Activated CD4-positive, alpha-beta memory T cell treated with anti-CD3 and anti-CD28 coated beads for 36 hours (primary cell): ENCODE measurements at regions not wholly inside any gene's neighbourhood (a gene's known extent, or its start where the extent isn't known, plus 50 kb on each side); places are given as distances from the start of the nearest gene placed in this dataset.

Source experiments
- CTCF ChIA-PET: fragments of 350-600 bp; sonication (Branson Sonifier 250); formaldehyde crosslinking; loops from one replicate; lab custom pipeline; 2021; ENCODE audit warnings: antibody characterized with exemption, inconsistent platforms; lab: Charles Lee
- POLR2A ChIA-PET: fragments of 350-600 bp; sonication (Branson Sonifier 250); formaldehyde crosslinking; loops from one replicate; lab custom pipeline; 2021; ENCODE audit warnings: antibody characterized with exemption; lab: Charles Lee
- DNase-seq: peaks from one replicate; pipeline ENCODE4 v3.0.0-alpha.2; 2020
- H3K27ac Mint-ChIP-seq: one replicate; pipeline ENCODE4 v1.8.0; 2021; ENCODE audit warnings: mixed read lengths
- H3K27me3 Mint-ChIP-seq: one replicate; pipeline ENCODE4 v1.8.0; 2021; ENCODE audit warnings: mixed read lengths
- H3K36me3 Mint-ChIP-seq: one replicate; pipeline ENCODE4 v1.8.0; 2021; ENCODE audit warnings: mixed read lengths
- H3K4me1 Mint-ChIP-seq: one replicate; pipeline ENCODE4 v1.8.0; 2021; ENCODE audit warnings: low read depth, mixed read lengths
- H3K4me3 Mint-ChIP-seq: one replicate; pipeline ENCODE4 v1.8.0; 2021; ENCODE audit warnings: mild to moderate bottlenecking, mixed read lengths
- H3K9me3 Mint-ChIP-seq: one replicate; pipeline ENCODE4 v1.8.0; 2021; ENCODE audit warnings: mixed read lengths
- intact Hi-C: fragments of 100-400 bp; cut with micrococcal nuclease; formaldehyde crosslinking; loops from one replicate; pipeline ENCODE4 v1.15.1; 2023

DNA sequence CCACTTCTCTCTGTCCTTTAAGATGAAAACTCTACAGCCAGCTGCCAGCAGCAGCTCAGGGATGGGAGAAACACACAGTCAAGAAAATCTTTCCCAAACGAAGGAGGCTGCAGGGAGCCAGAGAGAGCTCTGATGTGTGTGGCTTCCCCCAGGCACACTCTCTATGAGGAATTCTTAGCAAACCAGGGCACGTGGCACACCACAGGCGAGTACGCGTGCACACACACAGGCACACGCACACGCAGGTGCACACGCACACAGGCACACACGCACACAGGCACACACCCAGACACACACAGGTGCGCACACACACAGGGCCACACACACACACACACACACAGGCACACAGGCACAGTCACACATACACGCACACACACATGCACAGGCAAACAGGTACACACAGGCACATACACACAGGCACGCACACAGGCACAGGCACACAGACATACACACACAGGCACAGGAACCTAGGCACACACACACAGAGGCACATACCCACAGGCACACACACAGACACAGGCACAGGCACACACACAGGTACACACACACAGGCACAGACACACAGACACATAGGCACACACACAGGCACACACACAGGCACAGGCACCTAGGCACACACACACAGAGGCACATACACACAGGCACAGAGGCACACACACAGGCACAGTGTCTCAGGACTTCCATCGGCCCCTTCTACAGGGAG, 91.5 kb upstream of the ATP2B2 start:
- no peak overlapping the region for H3K27ac Mint-ChIP-seq
- CTCF ChIA-PET = no interaction called here
- intact Hi-C loops = no loop called here
- peaks cover 16% of the 10 kb centered on the region for H3K27me3 Mint-ChIP-seq
- no peaks in the 10 kb centered on the region for H3K36me3 Mint-ChIP-seq
- POLR2A ChIA-PET = no interaction called here
- no peak for DNase-seq
- H3K4me1 Mint-ChIP-seq = peaks cover 3% of the 10 kb centered on the region
- no peaks in the 10 kb centered on the region for H3K9me3 Mint-ChIP-seq
- H3K4me3 Mint-ChIP-seq = no peak overlapping the region

DNA sequence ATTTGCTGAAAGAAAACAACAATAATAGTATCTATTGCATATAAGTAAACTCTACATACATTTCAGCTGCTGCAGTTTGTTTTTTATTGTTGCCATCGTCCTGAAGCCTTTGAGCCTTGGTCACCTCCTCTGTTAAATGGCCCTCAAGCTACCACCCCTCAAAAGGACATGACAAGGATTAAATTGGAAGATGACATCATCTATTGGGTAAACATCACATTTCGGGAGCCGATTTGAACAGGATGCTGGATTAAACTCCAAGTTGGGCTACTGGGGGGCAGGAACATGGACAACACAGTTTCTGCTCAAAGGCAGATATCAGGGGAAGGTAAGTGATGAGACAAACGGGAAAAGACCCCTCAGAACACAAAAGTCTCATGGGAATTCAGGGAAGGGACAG, 92.3 kb upstream of the ATP2B2 start:
- CTCF ChIA-PET = no interaction called here
- no peak overlapping the region for H3K4me3 Mint-ChIP-seq
- POLR2A ChIA-PET = no interaction called here
- H3K36me3 Mint-ChIP-seq = no peaks in the 10 kb centered on the region
- H3K27me3 Mint-ChIP-seq = peaks cover 16% of the 10 kb centered on the region
- intact Hi-C loops = no loop called here
- H3K9me3 Mint-ChIP-seq = no peaks in the 10 kb centered on the region
- H3K27ac Mint-ChIP-seq = no peak overlapping the region
- peaks cover 11% of the 10 kb centered on the region for H3K4me1 Mint-ChIP-seq
- DNase-seq = no peak

DNA sequence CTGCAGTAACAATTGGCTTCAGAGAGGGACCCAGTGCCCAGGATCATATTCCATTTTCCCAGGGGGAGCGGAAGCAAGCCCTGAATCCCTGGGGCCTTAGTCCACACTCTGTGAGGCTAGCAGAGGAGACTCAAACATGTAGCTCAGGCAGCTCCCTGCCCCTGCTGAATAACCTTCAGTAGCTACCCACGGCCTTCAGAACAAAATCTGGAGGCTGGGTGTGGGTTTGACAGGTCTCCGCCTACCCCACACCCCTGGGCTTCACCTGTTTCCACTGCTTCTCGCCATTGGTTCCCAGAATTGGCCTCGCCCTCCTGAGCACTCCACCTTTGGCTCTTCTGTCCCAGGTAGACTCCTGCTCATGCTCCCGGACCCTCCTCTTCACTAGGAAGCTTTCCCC, 93.6 kb upstream of the ATP2B2 start:
- H3K4me3 Mint-ChIP-seq = no peak overlapping the region
- H3K4me1 Mint-ChIP-seq = peaks cover 23% of the 10 kb centered on the region
- CTCF ChIA-PET = no interaction called here
- no peaks in the 10 kb centered on the region for H3K9me3 Mint-ChIP-seq
- no peaks in the 10 kb centered on the region for H3K36me3 Mint-ChIP-seq
- intact Hi-C loops = no loop called here
- H3K27ac Mint-ChIP-seq = no peak overlapping the region
- no peak for DNase-seq
- POLR2A ChIA-PET = no interaction called here
- H3K27me3 Mint-ChIP-seq = peaks cover 17% of the 10 kb centered on the region

DNA sequence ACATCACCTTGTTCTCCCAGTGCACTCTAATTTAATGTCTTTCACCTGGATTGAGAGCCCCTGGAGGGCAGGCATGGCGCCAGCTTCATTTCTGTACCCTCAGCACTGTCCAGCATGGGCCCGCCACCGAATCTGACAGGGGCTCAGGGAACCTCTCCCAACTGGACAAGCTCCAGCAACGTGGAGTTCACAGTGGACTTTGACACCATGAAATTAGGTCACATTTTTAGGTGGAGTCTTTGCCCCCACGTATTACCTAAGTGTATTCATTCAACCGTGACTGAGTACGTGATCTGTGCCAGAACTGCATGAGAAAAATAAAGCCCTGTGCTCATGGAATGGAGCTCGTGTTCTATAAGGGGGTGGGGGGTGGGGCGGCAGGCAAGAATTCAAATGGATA, 94.1 kb upstream of the ATP2B2 start:
- Mint-ChIP-seq H3K36me3 (no peaks in the 10 kb centered on the region), H3K27ac (no peak overlapping the region), H3K4me1 (peaks cover 28% of the 10 kb centered on the region), H3K4me3 (no peak overlapping the region), H3K9me3 (no peaks in the 10 kb centered on the region), H3K27me3 (peaks cover 17% of the 10 kb centered on the region)
- intact Hi-C loops = no loop called here
- ChIA-PET POLR2A (no interaction called here), CTCF (no interaction called here)
- DNase-seq = no peak

GRCh38 chr3:10600296-10600714, 94.9 kb upstream of the ATP2B2 start:
- Mint-ChIP-seq H3K4me3 (no peak overlapping the region), H3K36me3 (no peaks in the 10 kb centered on the region), H3K27me3 (peaks cover 22% of the 10 kb centered on the region), H3K27ac (no peak overlapping the region), H3K4me1 (peaks cover 33% of the 10 kb centered on the region), H3K9me3 (no peaks in the 10 kb centered on the region)
- DNase-seq = no peak
- ChIA-PET POLR2A (no interaction called here), CTCF (no interaction called here)
- intact Hi-C loops = loop anchor here (5.0 kb wide), 1 partner anchor 102 kb away; no protein-coding TSS in a partner anchor

GRCh38 chr3:10600726-10601125, 95.3 kb upstream of the ATP2B2 start:
- POLR2A ChIA-PET = no interaction called here
- CTCF ChIA-PET = no interaction called here
- Mint-ChIP-seq H3K4me3 (no peak overlapping the region), H3K9me3 (no peaks in the 10 kb centered on the region), H3K27ac (no peak overlapping the region), H3K4me1 (peaks cover 33% of the 10 kb centered on the region), H3K36me3 (no peaks in the 10 kb centered on the region), H3K27me3 (peaks cover 21% of the 10 kb centered on the region)
- intact Hi-C loops = loop anchor here (5.0 kb wide), 1 partner anchor 102 kb away; no protein-coding TSS in a partner anchor
- DNase-seq = no peak

DNA sequence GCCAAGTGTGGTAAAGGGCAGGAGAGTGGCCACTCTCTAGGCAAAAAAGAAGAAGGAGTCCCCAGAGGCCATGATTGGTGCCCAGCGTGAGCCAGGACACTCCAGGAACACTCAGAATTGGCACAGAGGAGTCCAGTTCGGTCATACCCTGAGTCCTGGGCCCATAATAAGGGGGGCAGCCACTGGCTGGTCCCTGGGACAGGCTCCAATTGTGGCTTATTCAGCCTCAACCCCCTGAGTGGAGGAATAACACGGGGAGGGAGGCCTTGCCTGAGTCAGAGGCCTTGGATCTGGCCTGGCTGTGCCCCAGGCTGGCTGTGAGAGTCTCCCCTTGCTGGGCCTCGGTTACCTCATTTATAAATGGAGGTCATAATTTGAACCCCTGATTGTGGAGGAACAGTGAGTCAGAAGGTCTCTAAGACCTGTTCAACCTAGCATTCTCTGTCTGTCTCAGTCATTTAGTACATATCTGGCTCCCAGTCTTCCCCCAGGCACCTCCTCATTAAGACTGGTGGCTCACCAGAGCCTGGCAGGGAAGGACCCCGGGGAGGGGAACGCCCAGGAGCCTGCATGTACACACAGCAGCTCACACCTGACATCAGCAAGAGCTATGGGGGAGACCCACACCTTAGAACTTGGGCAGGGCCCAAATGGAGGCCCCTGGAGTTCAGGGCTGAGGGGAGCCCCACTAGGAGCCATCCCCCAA, 95.9 kb upstream of the ATP2B2 start:
- Mint-ChIP-seq H3K9me3 (no peaks in the 10 kb centered on the region), H3K27me3 (peaks cover 16% of the 10 kb centered on the region), H3K36me3 (no peaks in the 10 kb centered on the region), H3K27ac (no peak overlapping the region), H3K4me1 (peaks cover 33% of the 10 kb centered on the region), H3K4me3 (no peak overlapping the region)
- intact Hi-C loops = loop anchor here (5.0 kb wide), 1 partner anchor 101 kb away; no protein-coding TSS in a partner anchor
- DNase-seq = no peak
- ChIA-PET POLR2A (no interaction called here), CTCF (no interaction called here)

DNA sequence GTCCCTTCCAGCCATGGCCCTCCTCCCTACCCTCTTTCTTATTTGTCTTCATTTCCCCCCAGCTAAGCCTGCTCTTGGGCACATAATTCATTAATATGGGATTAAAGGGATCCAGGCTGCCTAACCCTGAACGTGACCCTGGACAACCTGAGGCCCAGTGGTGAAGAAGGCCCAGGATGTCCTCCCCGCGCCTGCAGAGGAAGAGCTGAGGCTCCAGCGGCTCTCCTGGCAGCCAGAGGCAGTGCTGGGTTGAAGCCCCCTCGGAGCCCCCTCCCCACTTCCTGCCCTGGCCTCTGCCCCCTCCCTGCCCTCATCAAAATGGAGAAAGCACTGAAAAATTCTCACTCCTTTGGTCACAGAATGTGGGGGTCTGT, 96.5 kb upstream of the ATP2B2 start:
- Mint-ChIP-seq H3K27ac (no peak overlapping the region), H3K4me1 (peaks cover 33% of the 10 kb centered on the region), H3K4me3 (no peak overlapping the region), H3K36me3 (no peaks in the 10 kb centered on the region), H3K9me3 (no peaks in the 10 kb centered on the region), H3K27me3 (peaks cover 15% of the 10 kb centered on the region)
- no peak for DNase-seq
- POLR2A ChIA-PET = no interaction called here
- CTCF ChIA-PET = no interaction called here
- intact Hi-C loops = loop anchor here (2.0 to 5.0 kb wide), 2 partner anchors 49 to 100 kb away; no protein-coding TSS in a partner anchor

- no peak for DNase-seq
- H3K27me3 Mint-ChIP-seq = peaks cover 15% of the 10 kb centered on the region
- H3K4me3 Mint-ChIP-seq = no peak overlapping the region
- no peaks in the 10 kb centered on the region for H3K9me3 Mint-ChIP-seq
- no peak overlapping the region for H3K27ac Mint-ChIP-seq
- ChIA-PET CTCF (no interaction called here), POLR2A (no interaction called here)
- intact Hi-C loops = loop anchor here (2.0 to 5.0 kb wide), 2 partner anchors 49 to 100 kb away; no protein-coding TSS in a partner anchor
- H3K4me1 Mint-ChIP-seq = peaks cover 33% of the 10 kb centered on the region
- no peaks in the 10 kb centered on the region for H3K36me3 Mint-ChIP-seq
These were observed 96.9 kb upstream of the ATP2B2 start for GRCh38 chr3:10602271-10602670.

DNA sequence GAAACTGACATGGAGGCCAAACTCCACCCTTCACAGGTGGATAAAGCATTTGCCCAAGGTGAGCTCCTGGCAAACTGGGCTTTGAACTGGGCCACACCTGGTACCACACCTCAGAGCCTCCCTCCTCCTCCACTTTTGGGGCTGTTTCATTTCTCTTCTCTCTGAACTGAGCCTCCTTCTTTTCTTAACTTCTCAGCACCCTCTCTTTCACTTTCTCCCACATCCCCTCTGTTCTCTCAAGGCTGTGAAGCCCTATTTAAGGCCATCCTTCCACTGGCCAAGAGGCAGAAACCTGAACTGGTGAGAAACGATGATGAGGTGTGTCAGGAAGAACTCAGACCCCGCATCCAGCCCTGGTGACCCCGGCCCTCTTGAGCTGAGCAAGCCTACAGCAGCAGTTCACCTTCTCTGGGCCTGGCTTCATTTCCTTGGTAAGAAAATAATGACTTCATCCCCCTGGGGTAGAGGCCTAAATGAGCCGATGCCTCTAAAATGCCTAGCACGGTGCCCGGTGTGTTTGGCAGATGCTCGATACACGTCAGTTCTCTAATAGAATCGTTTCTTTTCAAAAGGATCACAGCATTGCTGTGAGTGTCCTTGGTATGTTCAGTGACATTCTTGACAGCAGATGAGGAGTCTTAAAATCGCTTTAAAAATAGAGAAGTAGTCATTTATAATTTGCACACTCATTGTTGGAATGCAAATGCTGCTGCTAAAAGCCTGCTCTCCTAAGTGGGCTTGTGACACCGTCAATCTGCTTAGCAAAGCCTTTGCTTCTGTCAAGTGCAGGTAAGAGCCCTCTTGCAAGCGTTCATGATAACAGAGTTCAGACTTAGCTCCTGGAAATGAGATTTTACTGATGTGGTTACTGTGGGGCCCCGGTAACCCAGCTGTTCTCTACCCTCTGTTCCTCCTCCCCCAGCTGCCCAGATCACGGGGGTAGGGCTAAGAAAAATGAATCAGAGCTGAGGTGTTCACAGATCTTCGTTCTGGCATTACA, 97.7 kb upstream of the ATP2B2 start:
- peaks cover 13% of the 10 kb centered on the region for H3K27me3 Mint-ChIP-seq
- POLR2A ChIA-PET = no interaction called here
- peak overlapping the region; percentile 6 for H3K4me3 Mint-ChIP-seq
- intact Hi-C loops = loop anchor here (2.0 to 5.0 kb wide), 2 partner anchors 50 to 99 kb away; no protein-coding TSS in a partner anchor
- H3K36me3 Mint-ChIP-seq = no peaks in the 10 kb centered on the region
- DNase-seq = peak; percentile 83
- no peaks in the 10 kb centered on the region for H3K9me3 Mint-ChIP-seq
- H3K4me1 Mint-ChIP-seq = peaks cover 33% of the 10 kb centered on the region
- CTCF ChIA-PET = interaction anchor here (0.6 to 0.8 kb wide), 2 partner anchors 18 to 185 kb away, joined by 3 read pairs; no protein-coding TSS in a partner anchor
- peak overlapping the region; percentile 47 for H3K27ac Mint-ChIP-seq

DNA sequence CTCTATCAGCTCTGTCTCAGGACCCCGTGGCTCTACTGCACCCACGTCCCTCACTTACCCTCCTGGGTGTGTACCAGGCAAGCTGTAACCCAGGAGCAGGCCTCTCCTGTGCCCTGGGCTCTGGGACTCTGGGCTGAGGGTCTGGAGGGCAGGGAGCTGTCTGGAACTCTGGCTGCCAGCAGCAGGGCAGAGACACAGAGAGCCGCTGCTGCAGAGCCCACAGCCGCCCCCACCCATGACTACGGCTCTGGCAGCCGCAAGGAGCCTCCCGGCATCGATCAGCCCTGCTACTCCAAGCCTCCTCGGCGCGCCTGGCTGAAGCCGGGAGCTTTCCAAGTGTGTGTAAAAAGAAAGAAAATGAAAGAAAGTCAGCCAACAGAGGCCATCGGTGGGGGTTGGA, 103.7 kb upstream of the ATP2B2 start:
- intact Hi-C loops = no loop called here
- H3K36me3 Mint-ChIP-seq = peaks cover 9% of the 10 kb centered on the region
- H3K27me3 Mint-ChIP-seq = peaks cover 16% of the 10 kb centered on the region
- H3K4me1 Mint-ChIP-seq = peaks cover 9% of the 10 kb centered on the region
- no peak for DNase-seq
- H3K4me3 Mint-ChIP-seq = no peak overlapping the region
- CTCF ChIA-PET = no interaction called here
- POLR2A ChIA-PET = no interaction called here
- H3K9me3 Mint-ChIP-seq = peaks cover 23% of the 10 kb centered on the region
- H3K27ac Mint-ChIP-seq = no peak overlapping the region

- no peaks in the 10 kb centered on the region for H3K4me1 Mint-ChIP-seq
- H3K36me3 Mint-ChIP-seq = peaks cover 9% of the 10 kb centered on the region
- peaks cover 11% of the 10 kb centered on the region for H3K27me3 Mint-ChIP-seq
- intact Hi-C loops = no loop called here
- H3K9me3 Mint-ChIP-seq = peaks cover 28% of the 10 kb centered on the region
- no peak overlapping the region for H3K4me3 Mint-ChIP-seq
- no peak overlapping the region for H3K27ac Mint-ChIP-seq
- DNase-seq = no peak
- ChIA-PET POLR2A (no interaction called here), CTCF (interaction anchor here (0.6 kb wide), 1 partner anchor 85 kb away, joined by 3 read pairs; no protein-coding TSS in a partner anchor)
These were observed 108.8 kb upstream of the ATP2B2 start for GRCh38 chr3:10614168-10614567.
